ENCODE measurements at regions not wholly inside any gene's neighbourhood (a gene's known extent, or its start where the extent isn't known, plus 50 kb on each side); places are given as distances from the start of the nearest gene placed in this dataset.
A peak's percentile ranks its signal among the peaks of the same experiment; 100 is the strongest.
"Not testable (repeated sequence)": the region's sequence is repeated elsewhere in the genome, so short reads cannot be mapped to it uniquely, and the experiment has no call there.

DNA sequence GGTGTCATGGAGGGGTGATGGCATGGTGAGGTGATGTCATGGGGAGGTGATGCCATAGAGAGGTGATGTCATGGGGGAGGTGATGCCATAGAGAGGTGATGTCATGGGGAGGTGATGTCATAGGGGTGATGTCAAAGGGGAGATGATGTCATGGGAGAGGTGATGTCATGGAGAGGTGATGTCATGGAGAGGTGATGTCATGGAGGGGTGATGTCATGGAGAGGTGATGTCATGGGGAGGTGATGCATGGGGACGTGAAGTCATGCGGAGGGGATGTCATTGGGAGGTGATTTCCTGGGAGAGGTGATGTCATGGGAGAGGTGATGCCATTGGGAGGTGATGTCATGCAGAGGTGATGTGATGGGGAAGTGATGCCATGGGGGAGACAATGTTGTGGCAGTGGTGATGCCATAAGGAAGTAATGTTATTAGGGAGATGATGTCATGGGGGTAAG, 92.1 kb upstream of the C1orf174 start:
- DNase-seq (ENCODE audit: low spot score), result peak; percentile 20

DNA sequence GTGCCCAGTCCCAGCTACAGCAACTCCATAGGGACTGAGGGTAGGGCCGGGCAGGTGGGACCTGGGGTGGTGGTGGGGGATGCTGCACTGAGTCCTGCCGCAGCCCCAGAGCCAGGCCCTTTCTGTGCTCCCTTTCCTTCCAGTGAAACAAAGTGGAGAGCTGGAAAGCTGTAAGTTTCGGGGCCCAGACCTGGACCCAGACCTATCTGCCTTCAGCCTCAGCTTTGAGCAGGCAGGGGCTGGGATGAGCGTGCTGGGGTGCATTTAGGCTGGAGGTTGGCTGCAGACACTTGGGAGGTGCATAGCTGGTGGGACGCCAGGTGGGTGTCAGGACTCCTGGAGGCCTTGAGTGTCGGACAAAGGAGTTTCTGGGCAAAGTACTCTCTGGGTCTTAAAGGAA, 92.7 kb upstream of the C1orf174 start:
- DNase-seq (ENCODE audit: low spot score), result no peak

DNA sequence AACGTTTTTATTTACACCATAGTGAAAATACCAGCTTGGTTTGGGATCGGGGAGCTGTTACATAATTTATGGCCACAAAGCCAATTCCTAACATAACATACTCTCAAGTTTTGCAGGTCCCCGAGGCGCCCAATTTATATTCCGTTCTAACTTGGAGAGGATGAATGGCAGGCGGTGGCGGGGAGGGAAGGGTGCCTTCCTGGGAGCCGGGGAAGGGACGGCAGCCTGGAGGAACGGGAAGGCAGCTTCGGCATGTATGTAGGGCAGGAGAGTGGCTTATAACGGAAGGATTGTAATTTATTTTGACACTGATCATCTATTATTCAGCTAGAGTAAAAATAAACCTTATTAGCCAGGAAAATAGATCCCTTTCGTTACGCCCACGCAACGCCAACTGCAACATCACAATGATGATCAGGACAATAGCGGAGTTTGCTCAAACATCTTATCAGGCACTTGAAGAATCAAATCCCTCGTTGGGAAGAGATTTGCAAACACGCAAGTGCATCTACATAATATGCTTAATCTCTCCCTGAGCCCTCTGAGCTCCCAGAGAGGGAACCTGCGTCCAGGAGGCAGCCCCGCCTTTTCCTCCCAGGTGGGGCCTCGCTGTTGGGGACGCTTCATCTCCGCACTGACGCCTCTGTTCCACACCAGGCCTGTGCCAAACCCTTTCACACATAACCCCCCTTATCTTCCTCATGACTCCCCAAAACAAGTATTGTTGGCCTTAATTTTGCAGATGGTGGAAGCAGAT, 93.7 kb upstream of the C1orf174 start:
- DNase-seq (ENCODE audit: low spot score), result no peak

DNA sequence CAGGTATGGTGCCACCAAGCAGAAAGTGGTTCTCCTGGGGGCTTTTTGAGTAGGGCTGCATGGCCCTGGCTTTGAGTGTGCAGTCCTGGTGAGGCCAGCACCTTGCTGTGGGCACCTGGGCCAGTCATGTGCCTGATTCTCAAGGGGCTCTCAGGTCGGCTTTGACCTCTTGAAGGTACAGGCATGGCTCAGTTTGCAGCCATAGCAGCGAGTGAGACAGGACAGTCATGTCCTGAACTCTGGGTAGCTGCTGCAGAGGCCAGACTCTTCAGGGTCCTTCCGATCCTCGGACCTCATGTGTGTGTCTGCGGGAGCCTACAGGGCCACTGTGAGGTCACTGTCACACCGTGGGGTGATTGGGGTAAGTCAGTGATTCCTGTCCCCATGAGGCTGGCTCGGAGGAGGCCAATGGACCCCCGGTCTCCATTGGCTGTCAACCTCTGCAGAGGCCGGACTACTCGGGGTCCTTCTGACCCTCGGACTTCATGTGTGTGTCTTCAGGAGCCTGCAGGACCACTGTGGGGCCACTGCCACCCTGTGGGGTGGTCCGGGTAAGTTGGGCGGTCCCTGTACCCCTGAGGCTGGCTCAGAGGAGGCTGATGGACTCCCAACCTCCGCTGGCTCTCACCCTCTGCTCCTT, 95.2 kb upstream of the C1orf174 start:
- DNase-seq (ENCODE audit: low spot score), result no peak

DNA sequence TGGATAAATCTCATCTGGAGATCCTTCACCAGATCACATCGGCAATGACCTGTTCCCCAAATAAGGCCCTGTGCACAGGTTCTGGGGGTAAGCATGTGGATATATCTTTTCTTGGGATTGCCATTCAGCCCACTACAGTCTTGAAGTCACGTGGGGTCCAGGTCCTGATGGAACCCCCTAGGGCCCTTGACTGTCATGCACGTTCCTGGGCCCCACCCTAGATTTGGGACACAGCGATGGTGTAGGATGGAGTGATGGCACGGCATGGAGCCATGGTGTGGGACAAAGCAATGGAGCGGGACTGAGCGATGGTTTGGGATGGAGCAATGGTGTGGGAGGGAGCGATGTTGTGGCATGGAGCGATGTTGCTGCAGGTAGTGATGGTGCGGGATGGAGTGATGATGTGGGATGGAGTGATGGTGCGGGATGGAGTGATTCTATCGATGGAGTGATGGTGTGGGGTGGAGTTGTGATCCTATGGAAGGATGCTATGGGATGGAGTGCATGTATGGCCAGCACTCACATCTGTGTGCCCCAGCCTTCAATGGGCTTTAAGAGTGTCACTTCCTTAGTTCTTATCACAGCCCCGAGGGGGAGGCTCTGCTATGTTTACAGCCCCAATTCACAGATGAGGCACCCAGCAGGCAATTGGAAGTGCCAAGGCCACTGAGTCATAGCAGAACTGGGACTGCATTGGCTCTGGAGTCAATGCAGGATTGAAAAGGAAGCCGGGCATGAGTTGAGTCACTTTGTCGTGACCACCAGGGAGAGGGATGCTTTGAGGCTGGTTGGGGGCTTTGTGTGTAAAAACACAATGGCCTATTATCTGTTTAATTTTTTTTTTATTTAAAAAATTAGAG, 97.0 kb upstream of the C1orf174 start:
- DNase-seq (ENCODE audit: low spot score), result no peak

DNA sequence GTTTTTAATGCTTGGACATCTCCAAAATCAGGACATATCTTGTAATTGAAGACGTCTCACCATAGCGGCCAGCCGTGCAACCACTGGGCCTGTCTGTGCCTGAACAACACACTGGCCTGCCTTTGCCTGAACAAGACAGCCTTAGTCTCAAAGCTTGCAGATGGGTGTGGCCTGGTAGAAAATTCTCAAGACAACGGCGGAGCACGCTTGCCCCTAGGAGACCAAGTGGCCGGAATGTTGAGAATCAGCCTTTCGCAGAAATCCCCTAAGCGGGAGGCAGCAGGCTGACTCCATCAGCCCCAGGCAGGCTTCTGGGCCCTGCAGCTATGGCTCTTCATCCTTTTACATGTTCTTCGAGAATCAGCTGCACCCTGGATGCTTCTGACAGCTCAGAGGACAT, 98.0 kb upstream of the C1orf174 start:
- DNase-seq (ENCODE audit: low spot score), result no peak

DNA sequence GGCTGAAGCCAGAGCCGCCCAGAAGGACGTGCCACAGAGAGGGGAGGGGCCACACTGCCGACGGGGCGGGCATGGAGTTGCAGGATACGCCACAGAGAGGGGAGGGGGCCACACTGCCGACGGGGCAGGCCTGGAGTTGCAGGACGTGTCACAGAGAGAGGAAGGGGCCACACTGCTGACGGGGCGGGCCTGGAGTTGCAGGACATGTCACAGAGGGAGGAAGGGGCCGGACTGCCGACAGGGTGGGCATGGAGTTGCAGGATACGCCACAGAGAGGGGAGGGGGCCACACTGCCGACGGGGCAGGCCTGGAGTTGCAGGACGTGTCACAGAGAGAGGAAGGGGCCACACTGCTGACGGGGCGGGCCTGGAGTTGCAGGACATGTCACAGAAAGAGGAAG, 99.4 kb upstream of the C1orf174 start:
- not testable (repeated sequence) for DNase-seq (ENCODE audit: low spot score)

DNA sequence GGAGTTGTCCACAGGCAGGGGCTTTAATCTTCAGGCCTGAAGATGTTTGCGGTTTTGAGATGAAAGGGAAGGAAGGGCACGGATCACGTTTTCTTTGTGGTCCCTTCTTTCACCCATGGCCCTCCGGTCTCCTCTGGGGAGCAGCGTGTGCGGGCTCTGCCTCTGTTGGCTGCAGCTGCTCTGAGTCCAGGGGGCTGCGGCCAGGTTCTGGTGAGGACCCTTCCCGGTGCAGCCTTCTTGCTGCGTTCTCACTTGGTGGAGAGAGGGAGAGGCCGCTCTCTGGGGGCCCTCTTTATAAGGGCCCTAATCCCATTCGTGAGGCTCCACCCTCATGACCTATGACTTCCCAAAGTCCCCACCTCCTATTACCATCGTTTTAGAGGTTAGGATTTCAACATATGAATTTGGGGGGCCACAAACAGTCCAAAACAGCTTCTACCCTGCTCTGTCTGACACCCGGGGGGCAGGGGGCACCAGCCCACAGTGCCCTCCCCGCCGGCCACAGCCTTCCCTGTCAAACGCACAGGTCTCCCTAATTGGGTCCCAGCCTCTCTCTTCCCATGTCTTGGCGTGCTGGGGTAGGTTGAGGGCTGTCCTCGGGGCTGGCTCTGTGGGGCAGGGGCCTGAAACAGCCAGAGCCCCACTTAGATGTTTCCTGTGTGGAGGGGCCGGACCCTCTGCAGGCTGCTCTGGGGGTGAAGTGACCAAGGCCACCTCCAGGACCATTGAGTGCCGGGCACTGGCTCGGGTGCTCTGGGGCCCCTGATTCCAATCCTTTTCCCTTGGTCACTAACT, 100.1 kb upstream of the C1orf174 start:
- DNase-seq (ENCODE audit: low spot score), result no peak

DNA sequence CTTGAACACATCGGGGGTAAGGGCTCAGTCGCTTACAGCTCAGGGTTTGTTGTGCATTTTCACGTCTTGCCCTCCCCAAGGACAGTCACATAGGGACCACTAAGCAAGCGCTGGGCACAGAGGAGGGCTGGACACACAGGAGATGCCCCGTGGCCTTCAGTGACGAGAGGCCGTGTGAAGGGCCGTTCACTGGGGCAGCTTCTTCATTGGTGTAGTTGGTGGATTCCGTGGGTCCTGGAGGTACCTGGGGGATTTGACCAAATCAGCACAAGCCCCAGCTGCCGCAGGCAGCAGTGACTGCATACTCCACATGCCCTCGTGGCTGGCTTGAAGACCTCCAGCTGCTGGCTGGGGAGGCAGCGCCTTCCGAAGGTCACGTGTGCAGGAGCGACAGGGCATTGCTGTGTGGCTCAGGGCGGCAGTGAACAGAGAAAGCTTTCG, 100.8 kb upstream of the C1orf174 start:
- DNase-seq (ENCODE audit: low spot score), result no peak

DNA sequence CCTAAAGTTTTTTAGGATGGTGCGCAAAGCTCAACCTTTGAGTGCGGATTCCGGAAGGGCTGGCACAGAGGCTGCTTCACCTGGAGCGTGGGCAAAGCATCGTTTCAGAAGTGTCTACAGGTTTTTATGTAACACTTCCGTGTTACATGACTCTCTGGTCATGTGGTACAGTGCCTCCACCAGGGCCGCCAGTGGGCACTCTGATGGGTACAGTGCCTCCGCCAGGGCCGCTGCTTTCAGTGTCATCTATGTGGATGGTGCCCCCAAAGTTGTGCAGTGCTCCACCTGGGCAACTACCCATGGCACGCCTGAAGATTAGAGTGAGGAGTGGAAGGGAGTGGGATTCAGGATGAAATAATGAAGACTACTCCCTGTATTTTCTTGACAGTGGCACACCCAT, 101.4 kb upstream of the C1orf174 start:
- no peak for DNase-seq (ENCODE audit: low spot score)

DNA sequence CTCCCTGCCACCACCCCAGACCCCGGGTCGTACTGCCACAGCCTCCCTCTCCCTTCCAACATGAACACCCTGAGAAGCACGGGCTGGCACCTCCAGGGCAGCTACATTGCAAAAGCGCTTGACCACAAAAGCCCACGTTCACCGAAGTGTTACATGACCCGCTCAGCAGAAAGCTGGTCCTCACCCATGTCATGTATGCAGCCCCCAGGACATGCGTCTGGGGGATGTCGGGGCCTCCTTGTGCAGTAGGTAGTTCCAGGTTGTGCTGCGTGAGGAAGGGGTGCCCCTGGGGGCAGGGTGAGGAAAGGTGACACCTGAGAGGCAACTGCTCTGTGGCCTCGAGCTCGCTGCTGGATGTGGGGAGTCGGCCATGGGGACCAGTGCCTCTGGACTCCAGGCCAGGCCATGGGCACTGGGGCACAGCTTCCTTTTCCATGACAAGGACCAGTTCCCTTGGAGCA, 102.0 kb upstream of the C1orf174 start:
- no peak for DNase-seq (ENCODE audit: low spot score)

DNA sequence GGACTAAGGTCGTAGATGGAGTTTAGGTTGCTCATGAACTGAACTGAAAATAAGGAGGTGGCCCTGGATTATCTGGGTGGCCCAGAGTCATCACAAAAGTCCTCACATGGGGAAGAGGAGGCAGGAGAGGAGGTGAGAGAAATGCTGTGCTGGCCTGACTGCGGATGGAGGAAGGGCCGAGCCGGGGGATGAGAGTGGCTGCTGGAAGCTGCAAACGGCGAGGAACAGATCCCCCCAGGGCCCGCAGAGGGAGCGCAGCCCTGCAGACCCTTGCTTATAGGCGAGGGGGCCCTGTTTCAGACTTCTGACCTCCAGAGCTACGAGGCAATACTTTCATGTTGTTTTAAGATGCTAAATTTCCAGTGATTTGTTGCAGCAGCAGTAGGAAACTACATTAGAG, 102.7 kb upstream of the C1orf174 start:
- DNase-seq (ENCODE audit: low spot score), result no peak

DNA sequence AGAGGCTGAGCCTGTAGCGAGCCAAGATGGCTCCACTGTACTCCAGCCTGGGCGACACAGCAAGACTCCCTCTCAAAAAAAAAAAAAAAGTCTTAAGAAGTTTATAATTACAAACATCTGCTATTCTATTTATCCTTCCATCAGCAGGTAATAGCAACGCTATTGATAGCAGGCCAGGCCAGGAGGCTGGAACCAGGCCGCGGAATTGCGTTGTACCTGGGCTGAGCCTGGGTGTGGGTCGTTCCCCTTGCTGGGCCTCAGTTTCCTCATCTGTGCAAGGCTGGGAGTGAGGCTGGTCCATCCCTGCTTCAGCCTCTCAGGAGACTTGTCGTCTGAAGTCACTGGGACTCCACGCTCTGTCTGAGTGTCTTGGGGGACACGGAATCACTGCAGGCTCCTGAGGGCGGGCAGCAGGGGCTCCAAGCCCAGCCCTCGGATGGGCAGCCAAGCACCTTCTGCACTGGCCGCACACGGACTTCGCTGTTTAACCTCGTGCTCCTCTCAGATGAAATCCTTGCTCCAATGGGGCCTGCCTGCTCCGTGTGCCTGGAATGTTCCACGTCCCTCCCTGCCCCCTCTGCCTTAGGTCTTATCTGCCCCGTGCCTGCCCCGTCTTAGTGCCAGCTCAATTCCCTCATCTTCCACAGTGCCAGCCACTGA, 103.9 kb upstream of the C1orf174 start:
- no peak for DNase-seq (ENCODE audit: low spot score)

DNA sequence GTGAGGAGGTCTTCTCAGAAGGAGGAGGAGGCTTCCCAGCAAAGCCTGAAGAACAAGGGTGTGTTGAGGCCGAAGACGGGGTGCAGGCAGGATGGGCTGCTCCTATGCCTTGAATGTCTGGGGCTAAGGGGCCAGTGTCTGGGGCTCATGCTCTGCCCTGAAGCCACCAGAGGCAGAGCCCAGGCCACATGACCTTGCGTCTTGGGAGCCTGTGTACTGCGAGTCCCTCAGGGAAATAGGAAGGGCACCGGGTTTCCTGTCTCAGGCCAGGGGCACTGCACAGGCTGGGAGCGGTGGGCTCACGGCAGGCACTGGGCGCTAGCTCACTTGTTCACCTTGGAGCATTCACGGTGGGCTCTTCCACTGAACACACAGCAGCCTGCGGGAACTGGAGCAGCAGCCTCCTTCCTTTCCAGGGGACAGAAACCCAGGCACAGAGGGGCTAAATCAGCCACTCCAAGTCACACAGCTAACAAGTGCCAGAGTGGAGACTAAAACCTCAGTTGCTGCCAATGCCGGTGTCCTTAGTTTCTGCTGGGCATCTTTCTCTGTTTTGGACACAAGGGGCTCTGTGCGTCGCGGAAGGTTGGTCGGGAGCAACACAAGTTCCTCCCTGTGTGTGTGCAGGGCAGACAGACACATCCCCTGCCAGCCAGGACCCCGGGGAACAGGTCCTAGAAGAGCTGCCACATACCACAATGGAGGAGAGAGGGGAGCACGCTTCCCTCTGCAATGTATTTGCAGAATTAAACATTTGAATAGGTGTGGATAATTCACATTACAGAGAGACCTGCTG, 104.8 kb upstream of the C1orf174 start:
- no peak for DNase-seq (ENCODE audit: low spot score)

DNA sequence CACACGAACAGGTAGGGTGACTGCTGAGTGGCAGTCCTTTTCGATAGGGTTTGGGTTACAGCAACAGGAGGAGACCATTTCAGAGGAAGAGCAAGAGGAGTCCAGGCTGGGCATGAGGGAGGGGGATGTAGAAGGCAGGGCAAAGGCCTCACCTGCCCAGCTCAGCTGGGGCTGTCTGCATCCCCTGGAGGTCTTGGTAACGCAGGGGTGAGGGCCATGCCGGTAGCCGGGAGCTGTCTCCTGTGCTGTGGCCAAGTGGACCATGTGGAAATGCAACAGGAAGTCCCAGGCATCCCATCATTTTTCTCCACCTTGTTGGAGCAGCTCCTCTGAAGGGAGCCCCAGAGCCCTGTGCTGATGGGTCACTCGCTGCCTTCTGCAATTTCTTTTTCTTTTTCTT, 105.4 kb upstream of the C1orf174 start:
- no peak for DNase-seq (ENCODE audit: low spot score)

DNA sequence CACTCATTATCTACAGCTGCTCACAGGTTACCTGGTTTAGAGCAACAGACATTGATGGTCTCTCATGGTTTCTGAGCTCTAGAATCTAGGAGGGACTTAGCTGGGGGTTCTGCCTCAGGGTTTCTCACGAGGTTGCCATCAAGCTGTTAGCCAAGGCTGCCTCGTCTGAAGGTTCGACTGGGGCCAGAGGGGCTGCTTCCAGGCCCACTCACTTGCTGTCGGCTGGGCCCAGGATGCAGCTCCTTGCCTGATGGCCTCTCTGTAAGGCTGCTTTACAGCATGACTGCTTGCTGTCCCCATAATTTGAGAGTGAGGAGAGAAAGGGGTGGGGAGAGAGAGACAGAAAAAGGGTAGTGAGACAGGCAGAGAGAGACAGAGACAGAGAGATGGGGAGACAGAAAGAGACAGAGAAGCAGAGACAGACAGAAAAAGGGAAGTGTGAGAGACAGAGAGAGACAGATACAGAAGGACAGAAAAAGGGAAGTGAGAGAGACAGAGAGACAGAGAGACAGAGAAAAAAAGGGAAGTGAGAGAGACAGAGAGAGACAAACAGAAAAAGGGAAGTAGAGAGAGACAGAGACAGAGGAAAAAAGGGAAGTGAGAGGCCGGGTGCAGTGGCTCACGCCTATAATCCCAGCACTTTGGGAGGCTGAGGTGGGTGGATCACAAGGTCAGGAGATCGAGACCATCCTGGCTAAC, 106.8 kb upstream of the C1orf174 start:
- DNase-seq (ENCODE audit: low spot score), result no peak

DNA sequence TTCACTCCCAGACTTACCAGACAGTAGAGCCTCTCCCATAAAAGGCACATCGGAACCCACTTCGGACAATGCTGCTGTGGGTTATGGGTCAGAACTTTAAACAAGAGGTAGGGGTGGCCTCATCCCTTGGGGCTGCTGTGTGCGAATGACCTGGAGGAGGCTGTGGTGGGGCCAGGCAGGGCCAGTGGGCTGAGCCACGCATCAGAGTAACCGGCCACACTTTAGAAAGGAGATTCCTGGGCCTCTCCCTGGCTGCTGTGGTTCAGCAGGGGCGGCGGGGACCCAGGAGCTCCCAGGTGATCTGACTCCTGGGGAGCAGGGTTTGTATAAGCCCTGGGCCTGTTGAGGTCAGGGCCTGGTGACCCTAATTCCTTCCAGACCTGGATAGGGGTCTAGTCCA, 110.2 kb upstream of the C1orf174 start:
- no peak for DNase-seq (ENCODE audit: low spot score)

DNA sequence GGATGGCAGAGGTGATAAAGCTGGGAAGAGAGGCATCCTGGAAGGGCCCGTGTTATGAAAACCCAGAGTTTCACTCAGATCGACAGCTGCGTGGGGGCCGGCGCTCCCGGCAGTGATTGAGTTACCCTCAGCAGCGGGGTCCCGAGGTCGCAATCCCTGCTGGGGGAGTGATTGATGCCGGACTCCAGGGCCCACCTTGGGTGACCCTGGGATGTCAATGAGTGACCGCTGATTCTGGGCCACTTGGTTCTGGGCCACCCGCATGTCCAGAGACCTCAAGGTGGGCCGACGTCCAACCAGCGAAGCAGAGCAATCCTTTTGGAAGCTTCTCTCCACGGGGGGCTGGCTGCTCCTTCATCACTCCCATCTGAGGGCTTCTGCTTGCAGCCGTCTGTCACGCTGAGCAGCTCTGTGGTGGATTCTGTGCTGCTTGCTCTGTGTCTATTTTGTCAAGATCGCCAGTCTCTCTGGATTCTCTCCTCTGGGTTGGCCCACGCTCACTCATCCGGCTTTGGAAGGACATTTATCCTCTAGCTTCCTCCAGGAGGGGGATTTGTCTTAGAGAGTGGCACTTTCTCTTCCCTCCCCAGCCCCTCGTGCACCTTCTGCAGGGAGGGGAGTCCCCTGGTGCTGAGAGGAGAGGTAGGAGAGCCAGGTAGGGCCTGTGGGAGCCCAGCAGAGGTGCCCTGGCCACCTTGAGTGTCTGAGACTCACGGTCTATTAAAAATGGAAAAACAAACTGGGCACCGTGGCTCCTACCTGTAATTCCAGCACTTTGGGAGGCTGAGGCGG, 110.9 kb upstream of the C1orf174 start:
- DNase-seq (ENCODE audit: low spot score), result no peak
